Psoas muscle (tissue), 7 donors: ENCODE measurements at regions not wholly inside any gene's neighbourhood (a gene's known extent, or its start where the extent isn't known, plus 50 kb on each side); places are given as distances from the start of the nearest gene placed in this dataset.
"Not testable (repeated sequence)": the region's sequence is repeated elsewhere in the genome, so short reads cannot be mapped to it uniquely, and the experiment has no call there.

Source experiments
- ATAC-seq, 4 donors: fragments of 200-7000 bp; cut with Tn5 transposase; one replicate each; pipeline ENCODE4 v1.9.1; 2020; ENCODE audit warnings: moderate library complexity in 3 of 4, mild to moderate bottlenecking in 2 of 4
- DNase-seq, 2 donors: peaks; one replicate each; pipeline ENCODE4 v3.0.0-alpha.2; 2020
- H3K27ac ChIP-seq: fragments of 200-600 bp; one replicate; pipeline ENCODE4 v1.8.0; 2022
- H3K27me3 ChIP-seq, 3 donors: fragments of 200-600 bp in 1 of 3; one replicate each; pipeline versions ENCODE4 v1.6.1 to v1.8.0; 2013 to 2022; ENCODE audit warnings: low read length in 2 of 3, mild to moderate bottlenecking in 2 of 3, moderate library complexity in 1 of 3; ENCODE audit not compliant: insufficient read depth in 3 of 3
- H3K36me3 ChIP-seq, 2 donors: fragments of 200-600 bp in 1 of 2; one replicate each; pipeline versions ENCODE4 v1.6.1 to v1.8.0; 2013 to 2022; ENCODE audit warnings: low read depth in 1 of 2, mild to moderate bottlenecking in 1 of 2, moderate library complexity in 1 of 2; ENCODE audit not compliant: insufficient read depth in 1 of 2
- H3K4me1 ChIP-seq: fragments of 200-600 bp; one replicate; pipeline ENCODE4 v1.8.0; 2022
- H3K4me3 ChIP-seq: fragments of 200-600 bp; one replicate; pipeline ENCODE4 v1.8.0; 2022; ENCODE audit warnings: mild to moderate bottlenecking
- H3K9me3 ChIP-seq: fragments of 200-600 bp; one replicate; pipeline ENCODE4 v1.8.0; 2022
- WGBS, 3 donors: extraction: QIAGEN DNeasy Blood & Tissue Kit; methylation state at CpG; one replicate each; pipeline versions ENCODE4 v1.1.6 to v1.1.7; 2013; 5-methylcytosine and 5-hydroxymethylcytosine counted together
- intact Hi-C, 2 donors: fragments of 100-400 bp; cut with DNase I; formaldehyde crosslinking; loops; one replicate each; pipeline versions ENCODE4 v1.11.0 to v1.14.2; 2022
- TF ChIP-seq, protein P1 (sequence below): fragments of 200-600 bp; IDR thresholded peaks from one replicate; pipeline ENCODE4 v1.8.0; 2022; ENCODE audit warnings: antibody characterized with exemption
- donor health status: healthy with polysubstance abuse.
- donor health status: DM: no; HTN: no; CAD: no; lungs with moderate emphysema.
- donor health status: Bipolar disorder and iron deficiency.
- donor health status: healthy.
- donor health status: DM: yes; HTN: yes; CAD: no.
- donor health status: DM: no; HTN: no; CAD: no.
- donor health status: DM: yes; HTN: yes; CAD: no.

DNA sequence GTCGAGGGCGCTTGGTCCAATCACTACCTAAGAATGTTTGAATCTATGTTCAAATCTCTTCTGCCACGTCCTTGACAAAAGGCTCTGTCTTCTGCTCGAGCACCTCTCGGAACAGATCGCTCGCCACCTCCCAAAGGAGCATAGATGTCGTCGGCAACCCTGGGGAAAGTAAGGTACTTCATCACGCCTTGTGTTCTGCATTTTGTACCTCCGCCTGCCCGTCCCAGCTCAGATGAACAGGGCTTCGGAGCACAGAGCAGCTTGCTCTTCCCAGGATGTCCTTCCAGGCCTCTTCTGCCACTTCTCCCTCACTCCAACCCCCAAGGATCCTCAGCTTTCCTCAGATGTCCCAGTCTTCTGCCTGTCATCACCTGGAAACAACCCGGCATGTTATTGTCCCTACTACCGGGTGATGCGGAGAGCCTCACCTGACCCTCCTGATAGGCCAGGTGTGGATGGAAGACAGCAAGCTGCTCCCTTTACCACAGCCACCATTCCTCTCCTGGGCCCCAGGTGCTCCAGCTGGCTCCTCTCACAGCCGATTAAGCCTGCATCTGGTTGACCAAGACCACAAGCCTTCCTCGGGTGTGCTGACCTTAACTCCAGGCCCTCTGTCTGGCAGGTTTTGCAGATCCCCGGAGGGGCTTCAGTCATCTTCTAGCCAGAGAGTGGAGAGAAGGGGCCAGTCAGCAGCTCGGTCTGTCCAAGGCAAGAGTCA, 270.5 kb downstream of the FAM43A start:
- ATAC-seq (no peak), DNase-seq (no peak)
- Histone ChIP-seq H3K9me3 (no peaks in the 10 kb centered on the region), H3K36me3 (no peaks in the 10 kb centered on the region), H3K4me3 (no peak overlapping the region), H3K4me1 (peaks cover 7% of the 10 kb centered on the region), H3K27me3 (no peaks in the 10 kb centered on the region), H3K27ac (no peak overlapping the region)
- WGBS, 3 donors, result 83 to 92% (median 87%) methylated on average over 20 of the region's 20 CpGs
- TF ChIP-seq, protein P1, sequence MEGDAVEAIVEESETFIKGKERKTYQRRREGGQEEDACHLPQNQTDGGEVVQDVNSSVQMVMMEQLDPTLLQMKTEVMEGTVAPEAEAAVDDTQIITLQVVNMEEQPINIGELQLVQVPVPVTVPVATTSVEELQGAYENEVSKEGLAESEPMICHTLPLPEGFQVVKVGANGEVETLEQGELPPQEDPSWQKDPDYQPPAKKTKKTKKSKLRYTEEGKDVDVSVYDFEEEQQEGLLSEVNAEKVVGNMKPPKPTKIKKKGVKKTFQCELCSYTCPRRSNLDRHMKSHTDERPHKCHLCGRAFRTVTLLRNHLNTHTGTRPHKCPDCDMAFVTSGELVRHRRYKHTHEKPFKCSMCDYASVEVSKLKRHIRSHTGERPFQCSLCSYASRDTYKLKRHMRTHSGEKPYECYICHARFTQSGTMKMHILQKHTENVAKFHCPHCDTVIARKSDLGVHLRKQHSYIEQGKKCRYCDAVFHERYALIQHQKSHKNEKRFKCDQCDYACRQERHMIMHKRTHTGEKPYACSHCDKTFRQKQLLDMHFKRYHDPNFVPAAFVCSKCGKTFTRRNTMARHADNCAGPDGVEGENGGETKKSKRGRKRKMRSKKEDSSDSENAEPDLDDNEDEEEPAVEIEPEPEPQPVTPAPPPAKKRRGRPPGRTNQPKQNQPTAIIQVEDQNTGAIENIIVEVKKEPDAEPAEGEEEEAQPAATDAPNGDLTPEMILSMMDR, result no peak
- intact Hi-C loops, result no loop called here

GRCh38 chr3:194956697-194957396, 271.2 kb downstream of the FAM43A start:
- intact Hi-C loops, result no loop called here
- H3K27me3 ChIP-seq, result no peaks in the 10 kb centered on the region
- no peaks in the 10 kb centered on the region for H3K9me3 ChIP-seq
- H3K36me3 ChIP-seq, result no peaks in the 10 kb centered on the region
- DNase-seq (no peak), ATAC-seq (no peak)
- peaks cover 9% of the 10 kb centered on the region for H3K4me1 ChIP-seq
- H3K27ac ChIP-seq, result no peak overlapping the region
- WGBS, 3 donors, result 76 to 82% (median 80%) methylated on average over 17 of the region's 17 CpGs
- no peak overlapping the region for H3K4me3 ChIP-seq
- TF ChIP-seq, protein P1, result no peak

DNA sequence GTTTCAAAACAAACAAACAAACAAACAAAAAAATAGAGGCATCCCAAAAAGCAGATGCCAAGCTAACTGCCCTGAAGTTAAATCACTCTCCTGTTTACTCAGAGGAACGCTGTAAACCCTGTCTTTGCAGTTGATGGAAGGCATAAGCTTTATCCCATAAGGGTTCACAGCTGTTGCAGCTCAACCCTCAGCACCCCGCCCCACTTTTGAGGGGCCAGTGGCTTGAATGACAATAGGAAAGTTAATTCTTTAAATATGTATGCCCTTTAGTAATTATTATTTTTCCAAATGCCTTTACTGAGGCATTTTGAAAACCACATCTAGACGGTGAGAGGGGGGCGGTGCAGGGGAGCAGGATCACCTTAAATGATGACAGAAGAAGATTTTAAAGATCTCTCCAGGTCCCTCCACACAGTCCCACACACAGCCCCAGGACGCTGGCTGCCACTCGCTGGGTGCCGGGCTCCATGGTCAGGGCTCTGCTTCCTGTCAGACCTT, 272.1 kb downstream of the FAM43A start:
- no peak for ATAC-seq
- H3K27ac ChIP-seq, result no peak overlapping the region
- peaks cover 12% of the 10 kb centered on the region for H3K4me1 ChIP-seq
- no peaks in the 10 kb centered on the region for H3K27me3 ChIP-seq
- WGBS, 3 donors, result 65 to 84% (median 70%) methylated on average over 7 of the region's 7 CpGs
- no peak overlapping the region for H3K4me3 ChIP-seq
- intact Hi-C loops, result no loop called here
- no peaks in the 10 kb centered on the region for H3K9me3 ChIP-seq
- TF ChIP-seq, protein P1, result no peak
- H3K36me3 ChIP-seq, result no peaks in the 10 kb centered on the region
- no peak for DNase-seq

DNA sequence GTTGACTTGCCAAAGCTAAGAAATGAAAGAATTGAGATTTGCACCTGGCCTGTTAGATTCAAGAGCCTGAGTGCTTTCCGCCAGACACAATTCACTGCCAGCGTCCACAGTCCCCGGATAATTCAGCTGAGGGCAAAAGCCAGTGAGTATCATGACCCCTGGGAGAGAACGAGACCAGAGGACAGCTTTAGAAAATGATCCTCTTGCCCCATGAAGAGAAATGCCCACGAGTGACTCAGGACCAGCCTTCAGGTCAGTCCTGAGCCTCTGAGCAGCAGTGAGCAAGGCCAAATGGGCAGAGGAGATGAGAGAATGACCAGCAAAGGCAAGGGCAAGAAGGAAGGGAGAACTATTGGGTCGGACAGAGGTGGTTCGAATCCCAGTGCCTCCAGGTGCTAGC, 273.5 kb downstream of the FAM43A start:
- TF ChIP-seq, protein P1, result no peak
- DNase-seq, result no peak
- intact Hi-C loops, result no loop called here
- 54 to 67% (median 65%) methylated on average over 7 of the region's 7 CpGs for WGBS, 3 donors
- H3K4me1 ChIP-seq, result peaks cover 6% of the 10 kb centered on the region
- no peak overlapping the region for H3K27ac ChIP-seq
- H3K36me3 ChIP-seq, result no peaks in the 10 kb centered on the region
- no peaks in the 10 kb centered on the region for H3K9me3 ChIP-seq
- no peak overlapping the region for H3K4me3 ChIP-seq
- no peaks in the 10 kb centered on the region for H3K27me3 ChIP-seq
- ATAC-seq, result peak in 1 of 4 donors; percentile 35

- H3K27ac ChIP-seq, H3K27me3 ChIP-seq, DNase-seq, H3K4me1 ChIP-seq, H3K36me3 ChIP-seq, intact Hi-C loops, ATAC-seq, H3K4me3 ChIP-seq, H3K9me3 ChIP-seq: not testable (repeated sequence)
- 94 to 96% (median 94%) methylated on average over 10 of the region's 10 CpGs for WGBS, 3 donors
These were observed 274.0 kb downstream of the FAM43A start for GRCh38 chr3:194959666-194960065.
